GM12892 (cell line): ENCODE measurements at regions not wholly inside any gene's neighbourhood (a gene's known extent, or its start where the extent isn't known, plus 50 kb on each side); places are given as distances from the start of the nearest gene placed in this dataset.

Source experiments
- POLR2AphosphoS5 ChIP-seq: IDR thresholded peaks from 2 replicates; pipeline ENCODE4 v1.6.1; 2011; ENCODE audit warnings: low read depth, low read length, control low read depth
- TAF1 ChIP-seq: IDR thresholded peaks from 2 replicates; pipeline ENCODE4 v1.6.1; 2011; ENCODE audit warnings: low read depth, mild to moderate bottlenecking, control low read depth, low read length, borderline replicate concordance

- TF ChIP-seq TAF1 = no peak
- no peak for TF ChIP-seq POLR2AphosphoS5
Observed at GRCh38 chr2:228541789-228542188, 360.3 kb upstream of the SPHKAP start.
